ENCODE measurements at regions not wholly inside any gene's neighbourhood (a gene's known extent, or its start where the extent isn't known, plus 50 kb on each side); places are given as distances from the start of the nearest gene placed in this dataset.

GRCh38 chr5:156087577-156088110 lies 239.3 kb upstream of the SGCD start:
- TF ChIP-seq POLR2A (IDR thresholded peaks at IDR 0.05) (no peak), CTCF (IDR thresholded peaks at IDR 0.05) (no peak)
